ENCODE measurements at regions not wholly inside any gene's neighbourhood (a gene's known extent, or its start where the extent isn't known, plus 50 kb on each side); places are given as distances from the start of the nearest gene placed in this dataset.

- no peak for DNase-seq (ENCODE audit: low read depth)
Observed at GRCh38 chr14:99081880-99082279, 190.1 kb downstream of the BCL11B start.

- no peak for DNase-seq (ENCODE audit: low read depth)
Observed at GRCh38 chr14:99093532-99094517, 178.2 kb downstream of the BCL11B start.

- DNase-seq (ENCODE audit: low read depth) = no peak
Observed at GRCh38 chr14:99094901-99095300, 177.1 kb downstream of the BCL11B start.

GRCh38 chr14:99095369-99095768, 176.6 kb downstream of the BCL11B start:
- no peak for DNase-seq (ENCODE audit: low read depth)

GRCh38 chr14:99098199-99098598, 173.8 kb downstream of the BCL11B start:
- DNase-seq (ENCODE audit: low read depth) = no peak

GRCh38 chr14:99099051-99099787, 172.8 kb downstream of the BCL11B start:
- DNase-seq (ENCODE audit: low read depth) = no peak

- no peak for DNase-seq (ENCODE audit: low read depth)
Observed at GRCh38 chr14:99100497-99101270, 171.3 kb downstream of the BCL11B start.

- no peak for DNase-seq (ENCODE audit: low read depth)
Observed at GRCh38 chr14:99101855-99102461, 170.0 kb downstream of the BCL11B start.

- DNase-seq (ENCODE audit: low read depth) = no peak
Observed at GRCh38 chr14:99116741-99117295, 155.2 kb downstream of the BCL11B start.

- no peak for DNase-seq (ENCODE audit: low read depth)
Observed at GRCh38 chr14:99117671-99118045, 154.3 kb downstream of the BCL11B start.

- DNase-seq (ENCODE audit: low read depth) = no peak
Observed at GRCh38 chr14:99118046-99118721, 153.8 kb downstream of the BCL11B start.

GRCh38 chr14:99118946-99119345, 153.1 kb downstream of the BCL11B start:
- no peak for DNase-seq (ENCODE audit: low read depth)
